Fibroblast of skin of right quadriceps (primary cell): ENCODE measurements at regions not wholly inside any gene's neighbourhood (a gene's known extent, or its start where the extent isn't known, plus 50 kb on each side); places are given as distances from the start of the nearest gene placed in this dataset.
A peak's percentile ranks its signal among the peaks of the same experiment; 100 is the strongest.

Experiments
- DNase-seq: peaks from one replicate; pipeline ENCODE4 v3.0.0-alpha.2; 2013

DNA sequence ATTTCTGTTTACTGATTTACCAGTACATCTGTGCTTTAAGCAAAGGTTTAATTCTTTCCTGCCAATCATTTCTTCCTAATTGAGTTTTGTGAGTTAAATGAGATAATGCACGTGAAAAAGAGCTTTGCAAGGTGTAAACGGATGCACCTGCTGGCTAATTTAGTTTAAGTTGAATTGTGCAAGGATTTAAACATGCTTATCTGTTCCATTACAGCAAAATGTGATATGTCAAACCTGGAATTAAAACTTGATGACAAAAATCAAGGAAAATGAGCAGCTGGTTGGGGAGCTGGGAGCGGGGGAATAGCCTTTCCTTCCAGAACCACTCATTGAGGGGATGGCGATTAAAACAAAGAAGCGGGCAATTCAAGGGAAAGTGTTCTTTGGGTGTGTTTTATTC lies 155.0 kb upstream of the CTTNBP2 start:
- DNase-seq, result no peak

DNA sequence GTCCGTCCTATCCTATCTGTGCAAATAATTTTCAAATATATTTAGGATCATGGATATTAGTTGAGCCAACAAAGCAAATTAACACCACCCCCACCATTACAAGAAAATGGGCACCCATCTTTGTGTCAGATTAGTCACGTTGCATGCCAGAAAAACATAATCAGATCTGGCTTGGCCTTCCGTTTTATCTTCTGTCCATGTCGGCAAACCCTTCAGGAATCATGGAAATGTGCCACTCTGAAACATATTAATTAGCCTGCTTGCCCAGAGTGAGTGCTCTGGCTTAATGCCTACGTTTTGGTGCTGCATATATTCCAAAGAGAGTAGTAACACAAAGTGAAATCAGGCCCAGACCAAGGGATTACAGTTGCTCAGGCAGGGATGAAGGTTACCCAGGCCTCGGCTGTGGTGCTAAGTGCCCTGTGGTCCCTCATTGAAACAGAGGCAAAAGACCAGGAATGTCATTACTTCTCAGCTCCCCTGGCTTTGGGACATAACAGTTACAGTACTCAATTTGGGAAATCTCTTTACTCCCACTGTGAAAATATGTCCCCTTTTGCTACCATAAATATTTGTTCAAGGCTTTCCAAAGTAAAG lies 154.0 kb upstream of the LSM8 start:
- no peak for DNase-seq

DNA sequence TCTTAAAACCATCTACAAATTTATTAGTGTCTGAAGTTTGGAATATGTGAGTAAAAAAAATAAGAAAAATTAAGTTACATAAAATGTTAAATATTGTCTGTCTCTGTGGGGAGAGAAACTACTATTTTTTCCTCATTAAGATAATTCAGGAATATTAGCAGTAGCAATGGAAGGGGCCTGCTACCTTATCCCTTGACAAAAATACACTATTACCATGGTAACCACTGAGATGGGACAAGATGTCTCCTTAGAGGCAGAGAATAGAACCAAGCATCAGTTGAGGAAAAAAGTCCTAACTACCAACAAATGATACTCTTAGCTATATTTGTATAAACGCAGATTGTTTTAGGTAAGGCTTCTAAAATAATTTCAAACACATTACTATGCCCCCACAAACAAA lies 150.7 kb upstream of the LSM8 start:
- DNase-seq, result no peak

DNA sequence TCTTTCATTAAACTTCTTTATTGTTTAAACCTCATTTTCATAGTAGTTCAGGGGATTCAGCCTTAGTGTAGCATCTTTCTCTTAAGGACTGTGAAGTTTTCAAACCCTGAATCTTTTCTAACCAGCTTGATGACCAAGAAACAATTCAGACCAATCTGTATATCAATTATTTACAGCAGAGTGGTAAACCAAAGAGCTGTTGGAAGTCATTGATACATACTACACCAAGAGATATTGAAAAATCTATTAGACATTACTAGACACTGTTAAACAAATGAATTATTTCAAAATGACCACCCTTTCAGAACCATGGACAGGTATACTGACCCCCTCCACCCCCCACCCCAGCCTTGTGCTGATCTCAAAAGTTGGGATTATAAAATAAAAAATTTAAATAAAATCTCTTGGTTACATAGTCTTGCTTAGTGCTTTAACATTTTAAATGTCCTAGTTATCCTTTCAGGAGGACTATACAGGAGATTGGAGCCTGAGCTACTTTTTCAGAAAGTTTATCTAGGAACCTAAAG lies 143.9 kb upstream of the LSM8 start:
- DNase-seq, result no peak

DNA sequence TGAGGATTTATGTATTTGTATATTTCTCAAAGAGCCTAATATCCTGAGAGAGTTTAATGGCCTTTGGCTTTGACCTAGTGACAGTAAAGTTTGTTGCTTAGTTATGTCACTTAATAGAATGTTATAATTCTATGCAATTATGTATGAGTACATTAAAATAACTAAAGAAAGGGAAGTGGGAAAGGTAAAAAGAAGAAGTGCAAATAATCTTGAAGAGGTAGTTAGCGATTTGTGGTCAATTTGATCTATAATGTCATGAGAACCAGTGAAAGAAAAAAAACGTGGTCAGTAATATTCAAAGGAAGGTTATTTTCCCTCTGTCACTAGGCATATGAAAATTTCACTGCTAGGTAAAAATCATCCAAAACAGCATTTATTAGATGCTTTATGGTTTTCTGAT lies 143.4 kb upstream of the LSM8 start:
- no peak for DNase-seq

DNA sequence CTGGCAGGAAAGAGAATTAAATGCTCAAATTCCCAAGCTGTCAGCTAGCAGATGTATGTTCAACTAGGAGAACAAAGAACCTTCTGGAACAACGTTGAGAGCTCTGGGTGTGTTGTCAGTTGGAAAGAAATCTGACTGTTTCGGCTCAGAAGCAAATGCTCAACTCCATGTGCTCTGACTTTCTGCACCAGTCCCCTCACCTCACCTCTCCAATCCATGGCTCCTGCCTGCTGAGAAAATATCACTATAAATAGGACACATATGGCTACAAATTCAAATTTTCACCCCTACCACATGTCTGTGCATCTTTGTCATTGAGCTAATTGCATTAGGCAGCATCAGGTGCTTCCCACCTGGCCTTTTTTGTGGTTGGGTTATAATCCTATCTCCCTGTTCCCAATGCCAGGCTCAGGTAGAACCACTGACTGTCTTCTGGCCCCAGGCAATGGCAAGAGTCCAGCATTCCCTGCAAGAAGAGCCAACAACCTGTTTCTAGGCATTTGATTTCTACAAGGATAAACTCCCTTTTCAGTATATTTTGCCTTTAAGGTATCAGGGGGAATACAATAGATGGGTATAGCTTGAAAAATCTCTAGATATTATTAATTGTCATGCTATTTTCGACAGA lies 142.6 kb upstream of the LSM8 start:
- no peak for DNase-seq

DNA sequence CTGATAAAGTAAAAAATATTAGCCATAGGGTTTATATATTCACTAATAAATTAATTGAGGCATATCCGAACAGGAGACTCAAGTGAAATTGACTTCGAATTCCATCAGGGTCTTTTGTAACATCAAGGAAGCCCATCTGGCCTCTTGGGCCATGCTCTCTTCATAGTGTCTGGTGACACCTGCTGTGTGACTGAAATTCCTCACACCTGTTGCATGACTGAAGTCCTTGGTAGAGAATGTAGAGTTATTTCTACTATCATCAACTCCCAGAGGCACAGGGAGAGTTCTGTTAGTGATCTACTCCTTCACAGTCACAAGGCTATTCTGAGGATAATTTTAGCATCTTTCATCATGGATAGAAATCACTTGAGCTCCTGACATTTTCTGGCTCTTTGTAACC lies 138.3 kb upstream of the LSM8 start:
- no peak for DNase-seq

DNA sequence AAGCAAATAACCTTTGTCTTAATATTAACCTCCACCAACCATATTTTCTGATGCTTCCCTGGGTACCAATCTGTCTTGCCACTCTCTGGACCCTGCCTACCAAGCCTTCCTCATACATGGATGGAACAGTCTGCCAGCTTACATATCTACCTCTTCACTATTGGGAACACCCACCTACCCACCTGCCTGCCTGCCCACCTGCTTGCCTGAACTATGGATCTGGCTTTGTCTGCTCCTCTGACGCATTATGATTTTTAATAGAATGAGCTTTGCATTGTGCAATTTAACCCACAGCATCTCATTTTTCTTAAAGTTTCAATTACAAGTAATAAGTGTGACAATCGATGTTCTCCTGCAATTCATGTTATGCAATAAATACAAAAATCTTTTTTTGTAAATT lies 137.9 kb upstream of the LSM8 start:
- no peak for DNase-seq

DNA sequence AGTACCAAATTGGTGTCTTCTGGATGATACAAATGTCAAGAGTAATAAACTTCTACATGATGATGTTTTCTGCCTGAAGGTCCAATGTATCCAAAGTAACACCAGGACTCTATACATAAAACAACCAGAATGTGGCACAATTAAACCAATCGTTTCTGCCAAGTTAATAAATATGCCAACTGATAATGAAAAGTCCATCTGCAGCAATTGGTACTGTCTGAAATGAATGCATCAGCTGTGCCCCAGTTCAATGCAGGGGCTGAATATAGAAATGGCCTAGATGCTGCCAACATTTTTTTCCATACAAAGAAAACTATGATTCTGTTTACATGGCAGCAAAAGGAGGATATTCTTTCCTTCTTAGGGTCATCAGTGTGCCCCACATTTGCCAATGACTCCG lies 137.2 kb upstream of the LSM8 start:
- DNase-seq, result no peak

DNA sequence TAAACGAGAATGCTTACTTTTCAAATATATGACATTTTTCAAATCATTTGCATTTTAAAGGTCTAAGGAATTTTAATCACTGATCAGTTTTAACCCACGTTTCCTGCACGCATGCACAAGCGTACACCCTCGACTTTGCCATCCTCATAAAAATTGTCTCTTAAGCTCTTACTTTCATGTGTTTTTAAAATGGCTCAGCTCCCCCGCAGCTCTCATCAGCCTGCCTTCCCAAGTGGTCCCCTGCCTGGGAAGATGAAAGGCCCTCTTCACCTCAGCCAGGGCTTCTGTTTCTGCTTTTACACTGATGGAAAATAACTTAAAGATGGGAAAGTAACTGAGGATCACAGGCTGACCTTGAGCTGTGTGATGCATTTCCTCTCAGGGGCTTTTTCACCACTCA lies 131.6 kb upstream of the LSM8 start:
- no peak for DNase-seq

DNA sequence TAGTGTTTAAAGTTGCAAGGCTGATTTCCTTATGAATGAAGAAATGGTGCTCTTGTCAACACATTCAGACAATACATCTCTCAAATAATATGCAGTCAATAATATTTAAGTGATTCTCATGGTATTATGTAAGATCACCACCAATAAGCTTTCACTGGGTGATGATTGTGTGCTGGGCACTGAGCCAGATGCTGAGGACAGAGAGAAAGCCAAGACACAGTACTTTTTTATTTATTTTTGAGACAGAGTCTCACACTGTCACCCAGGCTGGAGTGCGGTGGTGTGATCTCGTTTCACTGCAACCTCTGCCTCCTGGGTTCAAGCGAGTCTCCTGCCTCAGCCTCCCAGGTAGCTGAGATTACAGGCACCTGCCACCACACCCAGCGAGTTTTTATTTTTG lies 130.6 kb upstream of the LSM8 start:
- DNase-seq, result no peak

DNA sequence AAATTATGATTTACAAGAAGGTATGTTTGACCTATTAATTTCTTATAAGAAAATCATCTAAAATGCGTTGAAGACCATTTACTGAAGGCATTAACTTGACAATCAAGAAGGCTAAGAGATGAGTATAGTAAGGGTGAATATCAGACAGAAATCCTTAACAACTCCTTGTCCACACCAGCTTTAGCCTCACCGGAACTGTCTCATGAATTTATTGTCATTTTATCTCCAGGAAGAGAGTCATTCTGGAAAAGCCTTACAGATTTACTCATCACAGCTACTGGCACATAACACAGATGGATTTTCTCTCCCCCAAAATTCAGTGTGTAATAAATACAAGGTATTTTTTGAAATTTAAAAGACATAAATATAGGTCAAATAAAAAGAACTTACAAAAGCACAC lies 129.4 kb upstream of the LSM8 start:
- DNase-seq, result no peak

DNA sequence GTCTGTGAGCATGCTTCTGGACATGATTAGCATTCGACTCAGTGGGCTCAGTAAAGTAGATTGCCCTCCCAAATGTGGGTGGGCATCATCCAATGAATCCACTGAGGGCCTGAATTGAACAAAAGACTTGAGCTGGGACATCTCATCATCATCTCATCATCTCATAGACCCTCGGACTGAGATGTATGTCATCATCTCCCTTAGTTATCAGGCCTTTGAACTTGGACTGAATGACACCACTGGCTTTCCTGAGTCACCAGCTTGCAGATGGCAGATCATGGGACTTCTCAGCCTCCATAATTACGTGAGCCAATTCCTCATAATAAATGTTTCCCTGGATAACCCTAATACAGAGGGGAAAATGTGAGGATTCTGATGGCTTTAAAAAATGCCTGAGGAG lies 128.3 kb upstream of the LSM8 start:
- DNase-seq, result no peak

DNA sequence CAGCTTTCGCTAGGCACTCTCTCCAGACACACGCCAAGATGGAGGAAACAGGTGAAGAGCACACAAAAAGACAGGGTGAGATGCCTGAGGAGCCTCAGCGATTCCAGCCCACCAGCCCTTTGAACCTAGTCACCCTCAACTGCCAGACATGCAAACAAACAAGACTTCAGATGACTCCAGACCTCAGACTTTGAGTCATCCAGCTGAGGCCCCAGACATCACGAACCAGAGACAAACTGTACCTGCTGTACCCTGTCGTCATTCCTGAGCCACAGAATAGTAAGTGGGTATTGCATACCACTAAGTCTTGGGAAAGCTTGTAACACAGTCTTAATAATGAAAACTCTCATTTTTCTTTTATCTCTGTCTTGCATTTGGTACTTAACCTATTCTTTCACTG lies 126.6 kb upstream of the LSM8 start:
- DNase-seq, result no peak

DNA sequence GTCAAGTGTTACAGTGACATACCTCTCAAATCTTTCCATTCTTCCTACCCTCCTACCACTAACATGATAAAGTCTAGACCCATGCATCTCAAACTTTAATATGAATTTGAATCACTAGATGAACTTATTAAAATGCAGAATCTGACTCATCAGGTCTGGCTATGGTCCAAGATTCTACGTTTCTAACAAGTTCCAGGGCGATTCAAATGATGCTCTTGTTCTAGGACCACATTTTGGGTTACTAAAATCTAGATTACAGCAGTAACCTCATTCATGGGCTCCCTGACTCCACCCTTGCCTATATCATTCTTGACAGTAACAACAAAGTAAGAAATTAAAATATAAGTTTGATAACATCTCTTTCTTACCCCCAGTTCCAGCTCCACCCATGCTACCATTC lies 124.8 kb upstream of the LSM8 start:
- DNase-seq, result peak; percentile 0

DNA sequence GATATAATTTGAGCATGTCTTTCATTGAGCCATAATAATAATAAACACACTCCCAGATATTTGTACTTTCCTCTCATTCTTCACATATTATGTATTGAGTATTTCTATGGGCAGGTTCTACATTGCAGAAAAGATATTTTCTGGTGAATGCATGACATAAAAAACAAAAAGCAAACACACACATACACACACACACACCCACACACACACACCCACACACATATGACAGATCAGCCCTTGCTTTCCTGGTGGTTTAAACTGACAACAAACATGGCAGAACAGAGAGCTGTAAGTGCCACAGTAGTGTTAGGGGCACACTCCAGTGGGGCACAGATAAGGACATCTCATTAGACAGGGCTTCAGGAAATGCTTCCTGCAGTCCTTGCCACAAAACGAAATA lies 123.3 kb upstream of the LSM8 start:
- DNase-seq, result no peak

DNA sequence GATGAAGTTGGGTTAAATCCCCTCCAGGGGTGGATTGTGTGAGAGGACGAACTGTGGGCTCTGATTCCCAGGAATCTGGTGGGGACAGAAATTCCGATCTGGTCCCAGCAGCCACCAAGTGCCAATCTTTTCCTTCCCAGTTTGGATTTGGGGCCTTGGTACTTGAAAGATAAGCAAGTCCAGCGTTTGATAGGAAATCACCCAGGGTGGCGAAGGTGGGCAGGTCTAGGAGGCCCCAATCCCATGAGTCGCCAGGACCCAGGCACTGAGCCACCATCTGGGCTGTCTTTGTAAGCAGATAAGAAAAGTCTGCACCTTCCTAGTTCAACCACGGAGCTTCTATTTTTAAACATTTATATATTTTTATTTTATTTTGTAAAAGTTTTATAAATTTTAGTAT lies 122.6 kb upstream of the LSM8 start:
- DNase-seq, result no peak

DNA sequence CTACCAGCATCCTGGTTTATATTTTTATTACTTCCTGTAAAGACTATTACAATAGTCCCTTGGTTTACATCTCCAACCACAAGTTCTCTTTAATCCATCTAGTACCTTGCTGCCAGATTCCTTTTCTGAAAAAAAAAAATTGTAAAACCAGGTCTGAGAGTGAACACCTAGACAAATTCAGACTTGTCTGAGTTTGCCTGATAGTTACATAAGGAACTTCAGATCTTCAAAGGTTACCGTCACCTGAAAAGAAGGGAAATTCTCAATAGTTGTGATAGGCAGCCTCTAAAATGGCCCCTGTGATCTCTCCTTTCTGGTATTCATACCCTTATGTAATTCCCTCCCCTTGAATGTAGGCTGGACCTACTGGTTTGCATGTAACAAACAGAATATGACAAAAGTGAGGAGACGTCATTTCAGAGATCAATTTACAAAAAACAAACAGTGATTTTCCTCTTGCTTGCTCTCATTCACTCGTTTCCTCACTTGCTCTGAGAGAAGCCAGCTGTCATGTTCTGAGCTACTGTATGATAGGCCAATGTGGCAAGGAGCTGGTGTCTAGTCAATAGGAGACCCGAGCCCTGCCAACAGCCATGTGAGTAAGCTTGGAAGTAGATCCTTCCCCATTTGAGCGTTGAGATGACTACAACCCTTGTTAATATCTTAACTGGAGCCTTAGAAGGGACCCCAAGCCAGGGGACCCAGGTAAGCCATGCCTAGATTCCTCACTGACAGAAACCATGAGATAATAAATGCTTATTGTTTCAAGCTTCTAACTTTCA lies 110.9 kb upstream of the LSM8 start:
- DNase-seq, result no peak

DNA sequence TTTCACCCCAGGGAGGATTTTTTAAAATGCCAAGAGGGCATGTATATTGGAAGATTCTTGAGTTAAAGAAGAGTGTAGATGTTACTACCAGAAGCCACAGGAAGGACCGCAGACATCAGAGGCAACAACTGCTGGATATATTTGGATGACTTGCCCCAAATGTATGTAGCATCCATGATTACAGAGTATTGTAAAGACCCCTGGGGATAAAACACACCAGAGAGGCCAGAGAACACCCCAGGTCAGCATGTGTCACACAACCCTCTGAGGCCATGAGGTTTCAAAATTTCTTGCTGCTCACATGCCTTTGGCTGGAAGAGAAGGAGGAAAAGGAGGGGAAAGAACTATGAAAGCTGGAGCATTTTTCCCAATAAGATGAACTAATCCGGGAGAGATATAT lies 108.0 kb upstream of the LSM8 start:
- peak; percentile 9 for DNase-seq

DNA sequence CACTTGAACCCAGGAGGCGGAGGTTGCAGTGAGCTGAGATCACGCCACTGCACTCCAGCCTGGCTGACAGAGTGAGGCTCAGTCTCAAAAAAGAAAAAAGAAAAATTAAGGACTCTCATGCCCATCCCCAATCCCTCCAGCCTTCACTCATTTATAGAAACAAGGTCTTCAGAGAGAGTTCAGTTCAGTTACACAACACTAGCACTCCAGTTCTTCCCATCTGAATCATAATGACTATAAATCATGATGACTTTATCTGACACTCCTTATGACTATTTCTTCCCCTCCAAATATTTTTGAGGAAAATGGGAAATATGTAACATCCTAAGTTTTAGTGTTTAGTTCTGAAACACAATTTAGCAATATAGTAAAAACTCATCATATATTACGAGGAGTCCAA lies 107.4 kb upstream of the LSM8 start:
- DNase-seq, result peak; percentile 3

DNA sequence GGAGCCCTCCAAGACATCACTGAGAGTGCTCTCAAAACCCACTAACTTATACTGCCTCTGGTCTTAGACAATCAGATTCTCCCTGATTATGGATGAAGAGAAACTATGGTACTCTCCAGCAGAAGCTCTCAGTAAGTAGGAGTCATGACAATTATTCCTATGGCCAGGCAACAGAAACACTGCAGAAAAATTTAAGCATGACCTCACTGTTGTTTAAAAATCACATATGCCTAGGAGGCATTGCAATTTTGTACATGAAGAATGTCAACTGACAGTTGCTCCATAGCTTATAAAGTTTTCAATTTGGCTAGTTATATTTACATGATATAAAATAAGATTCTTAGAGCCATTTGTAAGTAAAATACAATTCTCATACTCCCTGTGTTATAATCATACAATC lies 105.9 kb upstream of the LSM8 start:
- no peak for DNase-seq

DNA sequence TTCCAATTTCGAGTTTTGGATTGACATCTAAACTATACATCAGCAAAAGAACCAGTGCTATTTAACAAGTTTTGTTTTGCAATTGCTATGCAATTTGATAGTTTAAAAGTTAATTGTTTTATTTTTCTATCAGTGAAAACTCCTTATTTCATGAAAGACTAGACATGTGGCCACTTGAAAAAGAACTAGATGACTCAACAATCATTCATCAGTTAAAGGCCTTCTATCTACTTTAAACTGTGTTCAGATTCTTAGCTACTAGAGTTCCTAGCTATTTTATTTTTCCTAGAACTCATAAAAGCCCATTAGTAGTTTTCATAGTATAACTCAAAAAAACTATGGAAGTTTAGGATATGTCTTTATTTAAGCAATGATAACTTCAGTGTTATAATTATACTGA lies 104.6 kb upstream of the LSM8 start:
- no peak for DNase-seq

DNA sequence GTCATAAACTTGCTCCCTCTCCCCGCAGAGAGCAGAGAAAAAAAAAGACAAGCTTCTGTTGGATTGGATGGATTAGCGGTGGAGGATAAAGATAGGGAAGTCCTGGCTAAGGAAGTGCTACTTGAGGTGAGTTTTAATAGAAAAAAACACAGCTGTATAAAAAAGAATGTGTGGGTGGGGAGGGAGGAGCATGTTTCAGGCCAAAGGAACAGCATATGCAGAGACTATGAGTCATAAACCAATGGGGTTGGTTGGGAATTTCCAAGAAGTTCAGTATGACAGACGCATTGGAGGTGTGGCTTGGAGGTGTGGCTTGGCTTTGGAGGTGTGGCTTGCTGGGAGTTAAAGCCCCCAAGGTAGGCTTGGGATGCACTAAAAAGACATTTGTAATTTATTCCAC lies 103.0 kb upstream of the LSM8 start:
- DNase-seq, result peak; percentile 44

DNA sequence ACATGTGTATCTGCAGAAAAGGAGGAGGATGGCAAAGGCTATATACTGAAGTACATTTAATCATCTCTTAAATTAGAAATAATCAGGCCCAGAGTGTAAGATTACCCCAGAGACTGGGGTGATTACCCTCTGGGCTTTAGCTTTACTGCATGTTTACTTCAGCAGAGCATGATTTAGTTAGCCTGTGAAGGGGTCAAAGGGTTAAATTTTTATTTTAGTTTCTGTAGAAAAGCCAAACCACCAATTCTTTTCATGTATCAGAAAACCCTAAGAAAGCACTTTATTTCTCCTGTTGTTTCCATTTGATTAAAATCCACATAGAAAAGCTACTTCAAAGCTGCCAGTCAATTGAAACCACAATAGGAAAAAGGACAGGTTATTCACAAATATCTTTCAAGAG lies 101.5 kb upstream of the LSM8 start:
- DNase-seq, result no peak

DNA sequence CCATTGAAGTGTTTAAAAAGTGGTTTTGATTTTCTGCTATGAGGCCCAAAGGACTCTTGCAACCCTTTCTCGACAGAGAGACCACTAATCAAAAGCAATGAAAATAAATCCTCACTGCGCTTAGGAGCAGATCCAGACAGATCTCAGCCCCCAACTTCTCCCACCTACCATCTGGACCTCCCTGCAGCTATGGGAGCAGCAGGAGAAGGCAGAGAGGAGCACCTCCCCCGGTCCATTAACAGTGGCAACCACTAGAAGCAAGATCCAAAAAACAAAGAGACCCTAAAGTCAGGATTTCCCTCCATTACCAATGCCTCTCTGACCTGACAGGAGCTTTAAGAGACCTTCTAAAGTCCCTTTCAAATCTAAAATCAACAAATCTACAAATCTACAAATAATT lies 99.0 kb upstream of the LSM8 start:
- DNase-seq, result no peak
